RWPE1 (cell line): ENCODE measurements at regions not wholly inside any gene's neighbourhood (a gene's known extent, or its start where the extent isn't known, plus 50 kb on each side); places are given as distances from the start of the nearest gene placed in this dataset.
"Not testable (repeated sequence)": the region's sequence is repeated elsewhere in the genome, so short reads cannot be mapped to it uniquely, and the experiment has no call there.

Experiments
- CTCF ChIA-PET: fragments of 350-600 bp; sonication (Branson Sonifier 250); formaldehyde crosslinking; extraction: SDS; loops from one replicate; lab custom pipeline; 2021; lab: Yijun Ruan, JAX
- POLR2A ChIA-PET: fragments of 400-600 bp; formaldehyde crosslinking; extraction: SDS; loops from one replicate; lab custom pipeline; 2020; ENCODE audit warnings: antibody characterized with exemption; ENCODE audit not compliant: low non-redundant PET; lab: Yijun Ruan, JAX
- DNase-seq: peaks from one replicate; pipeline ENCODE4 v3.0.0; 2012; ENCODE audit warnings: low spot score
- H3K27ac ChIP-seq: fragments of 450-650 bp; 2 replicates; pipeline ENCODE4 v1.5.1; 2017
- TF ChIP-seq, protein P1 (sequence below): fragments of 450-650 bp; conservative IDR thresholded peaks from 2 replicates; pipeline ENCODE4 v1.5.1; 2017; ENCODE audit warnings: low read depth, mild to moderate bottlenecking

DNA sequence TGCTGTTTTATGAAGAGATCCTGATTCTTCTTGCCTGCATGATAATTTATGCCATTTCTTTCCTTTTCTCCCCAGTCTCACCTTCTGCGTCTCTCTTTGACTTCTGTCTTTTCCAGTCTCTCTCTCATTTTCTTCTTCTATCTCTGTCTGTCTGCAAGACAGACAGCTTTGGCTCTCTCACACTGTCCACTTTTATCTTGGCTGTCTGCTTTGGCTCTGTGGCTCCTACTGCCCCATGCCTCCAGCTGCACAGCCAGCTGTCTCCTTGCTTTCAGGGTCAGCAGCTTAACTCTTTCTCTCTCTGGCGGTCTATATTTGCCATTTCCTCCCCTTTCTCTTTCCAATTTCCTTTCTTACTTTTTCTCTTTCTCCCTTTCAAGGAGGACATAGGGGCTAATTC, 971.1 kb upstream of the COX7C start:
- TF ChIP-seq, protein P1, sequence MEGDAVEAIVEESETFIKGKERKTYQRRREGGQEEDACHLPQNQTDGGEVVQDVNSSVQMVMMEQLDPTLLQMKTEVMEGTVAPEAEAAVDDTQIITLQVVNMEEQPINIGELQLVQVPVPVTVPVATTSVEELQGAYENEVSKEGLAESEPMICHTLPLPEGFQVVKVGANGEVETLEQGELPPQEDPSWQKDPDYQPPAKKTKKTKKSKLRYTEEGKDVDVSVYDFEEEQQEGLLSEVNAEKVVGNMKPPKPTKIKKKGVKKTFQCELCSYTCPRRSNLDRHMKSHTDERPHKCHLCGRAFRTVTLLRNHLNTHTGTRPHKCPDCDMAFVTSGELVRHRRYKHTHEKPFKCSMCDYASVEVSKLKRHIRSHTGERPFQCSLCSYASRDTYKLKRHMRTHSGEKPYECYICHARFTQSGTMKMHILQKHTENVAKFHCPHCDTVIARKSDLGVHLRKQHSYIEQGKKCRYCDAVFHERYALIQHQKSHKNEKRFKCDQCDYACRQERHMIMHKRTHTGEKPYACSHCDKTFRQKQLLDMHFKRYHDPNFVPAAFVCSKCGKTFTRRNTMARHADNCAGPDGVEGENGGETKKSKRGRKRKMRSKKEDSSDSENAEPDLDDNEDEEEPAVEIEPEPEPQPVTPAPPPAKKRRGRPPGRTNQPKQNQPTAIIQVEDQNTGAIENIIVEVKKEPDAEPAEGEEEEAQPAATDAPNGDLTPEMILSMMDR = no peak
- POLR2A ChIA-PET = no interaction called here
- CTCF ChIA-PET = no interaction called here
- no peak for DNase-seq
- no peak overlapping the region for H3K27ac ChIP-seq

DNA sequence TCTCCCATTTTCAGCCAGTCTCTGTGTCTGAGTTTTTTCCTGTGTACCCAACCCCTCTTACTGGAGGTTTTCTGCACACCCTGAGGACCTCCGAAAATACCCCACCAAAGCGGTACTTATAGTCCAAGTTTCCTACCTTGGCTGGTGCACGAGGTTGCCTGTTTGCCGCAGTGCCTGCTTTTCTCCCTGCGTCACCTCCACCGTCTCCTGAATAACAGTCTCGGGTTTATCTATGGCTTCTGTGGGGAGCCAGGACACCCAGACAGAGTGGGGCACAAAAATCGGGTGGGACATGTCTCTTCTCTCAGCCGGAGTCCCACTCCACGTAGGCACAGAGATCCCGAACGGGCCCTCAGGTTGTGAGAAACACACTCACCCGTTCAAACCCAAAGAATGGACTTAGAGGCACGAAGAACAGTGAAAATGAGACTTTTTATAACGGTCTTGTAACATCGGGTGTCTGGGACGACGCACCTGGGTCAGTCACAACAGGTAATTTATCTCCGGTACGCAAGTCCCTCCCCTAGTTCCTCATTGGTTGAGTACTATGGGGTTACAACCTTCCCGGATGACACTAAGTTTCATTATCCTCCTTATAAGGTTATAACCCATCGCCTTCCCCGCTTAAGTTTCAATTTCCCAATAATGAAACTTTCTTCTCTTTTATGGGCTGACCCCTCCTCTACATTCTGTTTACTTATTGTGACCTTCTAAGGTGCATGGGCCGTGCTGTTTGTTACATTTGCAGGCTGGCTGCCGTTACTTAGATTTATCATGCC, 970.2 kb upstream of the COX7C start:
- POLR2A ChIA-PET = no interaction called here
- DNase-seq = no peak

DNA sequence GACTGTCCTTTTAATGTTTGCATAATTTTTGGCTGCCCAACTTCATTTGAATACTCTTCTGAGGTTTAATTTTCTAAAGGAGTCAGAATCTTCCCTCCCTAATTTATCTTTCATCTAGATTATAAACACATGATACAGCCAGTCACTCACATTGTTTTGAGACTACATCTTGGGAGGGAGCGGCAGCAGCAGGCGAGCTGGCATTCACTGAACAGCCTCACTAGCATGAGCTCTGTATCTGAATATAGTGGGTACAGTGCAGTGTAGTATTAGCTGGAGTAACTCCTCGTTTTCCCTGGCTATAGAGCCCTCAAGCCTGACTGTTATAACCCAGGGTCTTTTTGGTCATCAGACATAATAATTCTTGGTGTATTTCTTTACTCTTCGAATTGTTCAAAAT, 969.2 kb upstream of the COX7C start:
- POLR2A ChIA-PET = no interaction called here
- no peak for DNase-seq
- H3K27ac ChIP-seq = no peak overlapping the region
- TF ChIP-seq, protein P1 = no peak
- CTCF ChIA-PET = no interaction called here

More for the DNA sequence above, 970.2 kb upstream of the COX7C start:
- no peak overlapping the region for H3K27ac ChIP-seq
- TF ChIP-seq, protein P1 = no peak
- CTCF ChIA-PET = no interaction called here

DNA sequence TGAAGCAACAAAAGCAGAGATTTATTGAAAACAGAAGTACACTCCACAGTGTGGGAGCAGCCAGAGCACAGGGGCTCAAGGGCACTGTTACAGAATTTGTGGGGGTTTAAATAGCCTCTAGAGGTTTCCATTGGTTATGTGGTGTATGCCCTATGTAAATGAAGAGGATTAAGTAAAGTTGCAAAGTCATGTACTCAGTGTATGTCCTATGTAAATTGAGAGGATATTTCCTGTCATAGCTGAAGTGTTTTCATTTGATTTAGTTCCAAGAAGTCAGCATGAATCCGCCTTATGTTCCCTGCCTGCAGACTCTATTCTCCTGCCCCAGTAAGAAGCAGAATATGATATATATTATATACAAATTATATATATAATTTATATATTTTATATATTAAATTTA, 966.0 kb upstream of the COX7C start:
- POLR2A ChIA-PET = no interaction called here
- CTCF ChIA-PET = interaction anchor here (0.6 kb wide), 1 partner anchor 35 kb away, joined by 3 read pairs; no protein-coding TSS in a partner anchor
- DNase-seq = no peak
- H3K27ac ChIP-seq = no peak overlapping the region
- TF ChIP-seq, protein P1 = no peak

DNA sequence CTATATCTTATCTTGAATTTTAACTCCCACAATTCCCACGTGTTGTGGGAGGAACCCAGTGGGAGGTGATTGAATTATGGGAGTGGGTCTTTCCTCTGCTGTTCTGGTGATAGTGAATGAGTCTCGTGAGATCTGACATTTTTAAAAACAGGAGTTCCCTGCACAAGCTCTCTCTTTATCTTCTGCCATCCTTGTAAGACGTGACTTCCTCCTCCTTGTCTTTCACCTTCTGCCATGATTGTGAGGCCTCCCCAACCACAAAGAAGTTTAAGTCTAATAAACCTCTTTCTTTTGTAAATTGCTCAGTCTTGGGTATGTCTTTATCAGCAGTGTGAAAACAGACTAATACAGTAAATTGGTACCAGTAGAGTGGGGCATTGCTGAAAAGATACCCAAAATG, 963.6 kb upstream of the COX7C start:
- POLR2A ChIA-PET = interaction anchor here (0.6 kb wide), 1 partner anchor 41 kb away, joined by 3 read pairs; no protein-coding TSS in a partner anchor
- H3K27ac ChIP-seq, DNase-seq, CTCF ChIA-PET: not testable (repeated sequence)

DNA sequence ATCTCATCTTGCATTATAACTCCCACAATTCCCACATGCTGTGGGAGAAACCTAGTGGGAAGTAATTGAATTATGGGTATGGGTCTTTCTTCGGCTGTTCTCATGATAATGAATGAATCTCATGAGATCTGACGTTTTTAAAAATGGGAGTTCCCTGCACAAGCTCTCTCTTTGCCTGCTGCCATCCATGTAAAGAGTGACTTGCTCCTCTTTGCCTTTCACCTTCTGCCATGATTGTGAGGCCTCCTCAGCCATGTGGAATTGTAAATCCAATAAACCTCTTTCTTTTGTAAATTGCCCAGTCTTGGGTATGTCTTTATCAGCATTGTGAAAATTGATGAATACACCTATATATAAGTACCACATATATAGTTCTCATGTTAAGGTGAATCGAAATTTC, 961.7 kb upstream of the COX7C start:
- TF ChIP-seq, protein P1 = no peak
- H3K27ac ChIP-seq = no peak overlapping the region
- CTCF ChIA-PET = no interaction called here
- no peak for DNase-seq
- POLR2A ChIA-PET = no interaction called here

DNA sequence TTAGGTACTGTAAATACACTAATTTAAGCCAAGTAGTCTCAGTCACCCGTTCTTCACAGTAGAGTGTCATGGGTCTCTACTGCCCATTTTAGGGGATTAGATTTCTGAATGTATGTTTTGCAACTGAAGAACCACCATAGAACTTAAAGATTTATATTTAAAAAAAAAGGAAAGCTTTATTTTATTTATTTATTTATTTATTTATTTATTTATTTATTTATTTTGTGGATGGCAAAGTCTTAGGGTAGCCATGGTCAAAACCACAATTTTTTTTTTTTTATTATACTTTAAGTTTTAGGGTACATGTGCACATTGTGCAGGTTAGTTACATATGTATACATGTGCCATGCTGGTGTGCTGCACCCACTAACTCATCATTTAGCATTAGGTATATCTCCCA, 960.4 kb upstream of the COX7C start:
- H3K27ac ChIP-seq, DNase-seq, POLR2A ChIA-PET: not testable (repeated sequence)
- CTCF ChIA-PET = interaction anchor here (0.7 kb wide), 1 partner anchor 15 kb away, joined by 5 read pairs; no protein-coding TSS in a partner anchor

DNA sequence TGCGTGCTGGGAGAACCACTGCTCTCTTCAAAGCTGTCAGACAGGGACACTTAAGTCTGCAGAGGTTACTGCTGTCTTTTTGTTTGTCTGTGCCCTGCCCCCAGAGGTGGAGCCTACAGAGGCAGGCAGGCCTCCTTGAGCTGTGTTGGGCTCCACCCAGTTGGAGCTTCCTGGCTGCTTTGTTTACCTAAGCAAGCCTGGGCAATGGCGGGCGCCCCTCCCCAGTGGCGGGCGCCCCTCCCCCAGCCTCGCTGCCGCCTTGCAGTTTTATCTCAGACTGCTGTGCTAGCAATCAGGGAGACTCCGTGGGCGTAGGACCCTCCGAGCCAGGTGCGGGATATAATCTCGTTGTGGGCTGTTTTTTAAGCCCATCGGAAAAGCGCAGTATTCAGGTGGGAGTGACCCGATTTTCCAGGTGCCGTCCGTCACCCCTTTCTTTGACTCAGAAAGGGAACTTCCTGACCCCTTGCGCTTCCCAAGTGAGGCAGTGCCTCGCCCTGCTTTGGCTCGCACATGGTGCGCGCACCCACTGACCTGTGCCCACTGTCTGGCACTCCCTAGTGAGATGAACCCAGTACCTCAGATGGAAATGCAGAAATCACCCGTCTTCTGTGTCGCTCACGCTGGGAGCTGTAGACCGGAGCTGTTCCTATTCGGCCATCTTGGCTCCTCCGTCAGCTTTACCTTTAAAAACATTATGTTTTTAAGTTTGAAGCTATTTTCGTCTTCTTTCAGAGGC, 954.6 kb upstream of the COX7C start:
- H3K27ac ChIP-seq, DNase-seq, POLR2A ChIA-PET: not testable (repeated sequence)
- CTCF ChIA-PET = interaction anchor here (0.7 kb wide), 1 partner anchor 779 kb away, joined by 3 read pairs; no protein-coding TSS in a partner anchor
